Adrenal gland (tissue), 5 donors: ENCODE measurements at regions not wholly inside any gene's neighbourhood (a gene's known extent, or its start where the extent isn't known, plus 50 kb on each side); places are given as distances from the start of the nearest gene placed in this dataset.

Experiments used
- CTCF ChIP-seq, 6 experiments: fragments of 450-650 bp in 4 of 6; fragments of 200-600 bp in 2 of 6; sonication (generic) in 1 of 6; IDR thresholded peaks; 1 replicate in 5 of 6; 2 replicates in 1 of 6; pipeline versions ENCODE4 v1.5.1 to v1.8.0; 2016 to 2021; ENCODE audit warnings: antibody characterized with exemption in 6 of 6, mild to moderate bottlenecking in 2 of 6, moderate library complexity in 1 of 6
- POLR2A ChIP-seq, 2 donors: fragments of 450-650 bp; IDR thresholded peaks; one replicate each; pipeline ENCODE4 v1.6.1; 2017; ENCODE audit warnings: antibody characterized with exemption in 2 of 2, mild to moderate bottlenecking in 2 of 2, moderate library complexity in 1 of 2
- donor health status: DM: no; HTN: no; CAD: no.

GRCh38 chr17:54844233-54844632, 56.4 kb upstream of the TOM1L1 start:
- TF ChIP-seq CTCF (IDR thresholded peaks at IDR 0.05) (no peak), POLR2A (IDR thresholded peaks at IDR 0.05) (no peak)
